AG10803 (cell line): ENCODE measurements at regions not wholly inside any gene's neighbourhood (a gene's known extent, or its start where the extent isn't known, plus 50 kb on each side); places are given as distances from the start of the nearest gene placed in this dataset.
A peak's percentile ranks its signal among the peaks of the same experiment; 100 is the strongest.
"Not testable (repeated sequence)": the region's sequence is repeated elsewhere in the genome, so short reads cannot be mapped to it uniquely, and the experiment has no call there.

ENCODE experiments used
- DNase-seq: peaks from one replicate; pipeline ENCODE4 v3.0.0; 2010; ENCODE audit warnings: low read depth
- H3K4me3 ChIP-seq: 2 replicates; pipeline ENCODE4 v1.5.1; 2011; ENCODE audit warnings: mild to moderate bottlenecking, low read length, control low read depth
- CTCF ChIP-seq: conservative IDR thresholded peaks from 2 replicates; pipeline ENCODE4 v1.5.1; 2011; ENCODE audit warnings: mild to moderate bottlenecking, low read length, control low read depth, inconsistent platforms

DNA sequence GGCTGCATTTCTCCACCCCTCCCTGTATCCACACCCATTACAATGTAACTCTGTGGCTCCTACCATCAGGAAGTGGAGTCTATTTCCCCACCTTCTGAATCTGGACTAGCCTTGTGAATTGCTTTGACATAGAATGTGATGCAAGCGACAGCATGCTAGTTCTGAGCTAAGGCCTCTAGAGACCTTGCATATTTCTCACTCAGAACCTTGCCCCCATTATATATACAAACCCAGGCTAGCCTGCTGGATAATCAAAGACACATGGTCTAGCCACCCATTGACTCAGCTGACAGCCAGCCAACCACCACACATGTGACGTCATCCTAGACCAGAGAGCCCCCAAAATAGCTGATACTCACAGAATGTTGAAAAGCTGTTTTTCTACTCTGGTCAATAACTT is 77.9 kb downstream of the CCDC71L start:
- no peak overlapping the region for H3K4me3 ChIP-seq
- TF ChIP-seq CTCF: no peak
- peak; percentile 91 for DNase-seq

- no peak for TF ChIP-seq CTCF
- no peak for DNase-seq
- H3K4me3 ChIP-seq: no peak overlapping the region
Observed at GRCh38 chr7:106582365-106582764, 78.6 kb downstream of the CCDC71L start.

DNA sequence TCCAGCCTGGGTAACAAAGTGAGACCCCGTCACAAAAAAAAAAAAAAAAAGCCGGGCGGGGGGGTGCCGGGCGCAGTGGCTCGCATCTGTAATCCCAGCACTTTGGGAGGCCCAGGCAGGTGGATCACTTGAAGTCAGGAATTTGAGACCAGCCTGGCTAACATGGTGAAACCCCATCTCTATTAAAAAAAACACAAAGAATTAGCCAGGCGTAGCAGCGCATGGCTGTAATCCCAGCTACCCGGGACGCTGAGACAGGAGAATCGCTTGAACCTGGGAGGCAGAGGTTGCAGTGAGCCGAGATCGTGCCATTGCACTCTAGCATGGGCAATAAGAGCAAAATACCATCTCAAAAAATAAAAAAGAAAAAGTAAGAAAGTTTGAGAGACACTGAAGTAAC is 81.9 kb downstream of the CCDC71L start:
- not testable (repeated sequence) for DNase-seq, H3K4me3 ChIP-seq

GRCh38 chr7:106575138-106575823 is 85.7 kb downstream of the CCDC71L start:
- no peak overlapping the region for H3K4me3 ChIP-seq
- no peak for TF ChIP-seq CTCF
- DNase-seq: no peak

DNA sequence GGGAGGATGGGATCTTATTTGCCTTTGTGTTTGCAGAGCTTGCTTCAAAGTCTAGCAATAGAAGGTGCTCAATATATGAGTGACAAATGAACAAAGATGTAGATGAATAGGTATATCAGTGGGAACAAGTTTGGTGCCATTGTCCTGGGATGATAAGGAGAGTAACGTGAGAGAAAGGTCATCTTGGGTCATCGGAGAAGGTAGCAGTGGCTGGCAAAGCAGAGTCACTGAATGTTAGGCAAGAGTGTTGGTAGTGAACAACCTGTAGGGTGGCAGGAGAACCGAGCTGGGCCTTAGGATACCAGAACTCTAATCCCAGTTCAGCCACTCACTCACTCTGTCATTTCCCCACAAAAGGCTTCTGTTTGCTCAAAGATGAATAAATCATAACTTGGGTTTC is 87.2 kb downstream of the CCDC71L start:
- no peak for TF ChIP-seq CTCF
- H3K4me3 ChIP-seq: no peak overlapping the region
- no peak for DNase-seq

DNA sequence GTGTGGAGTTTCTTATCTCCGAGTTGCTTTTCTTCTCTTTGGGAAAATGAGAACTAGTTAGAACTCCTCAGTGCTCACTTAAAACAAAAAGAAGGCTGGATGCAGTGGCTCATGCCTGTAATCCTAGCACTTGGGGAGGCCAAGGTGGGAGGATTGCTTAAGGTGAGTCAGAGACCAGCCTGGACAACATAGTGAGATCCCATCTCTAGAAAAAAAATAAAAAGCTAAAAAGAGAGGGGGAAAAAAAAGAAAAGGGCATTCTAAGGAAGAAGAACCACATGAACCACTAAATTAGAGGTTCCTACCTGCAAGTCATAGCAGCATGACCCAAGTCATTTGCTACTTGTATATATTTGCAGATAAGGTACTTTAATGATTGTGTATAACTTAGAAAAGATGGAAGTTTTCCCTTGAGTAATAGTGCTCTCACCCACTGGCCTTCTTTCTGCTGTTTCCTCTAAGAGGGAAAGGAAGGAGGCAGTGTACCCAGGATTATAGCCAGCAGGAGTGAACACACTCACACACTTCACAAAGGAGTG is 87.8 kb downstream of the CCDC71L start:
- no peak overlapping the region for H3K4me3 ChIP-seq
- TF ChIP-seq CTCF: no peak
- no peak for DNase-seq

- no peak for TF ChIP-seq CTCF
- DNase-seq: no peak
Observed at GRCh38 chr7:106572394-106573124, 88.4 kb downstream of the CCDC71L start.

More at GRCh38 chr7:106572394-106573124, 88.4 kb downstream of the CCDC71L start:
- no peak overlapping the region for H3K4me3 ChIP-seq
